Ovary (tissue), 7 donors: ENCODE measurements at regions not wholly inside any gene's neighbourhood (a gene's known extent, or its start where the extent isn't known, plus 50 kb on each side); places are given as distances from the start of the nearest gene placed in this dataset.

Experiments used
- DNase-seq, 5 donors: peaks; one replicate each; pipeline ENCODE4 v3.0.0-alpha.2; 2019 to 2020
- H3K27ac ChIP-seq, 2 donors: fragments of 200-600 bp; one replicate each; pipeline versions ENCODE4 v1.5.1 to v1.8.0; 2019 to 2022
- H3K27me3 ChIP-seq: fragments of 200-600 bp; one replicate; pipeline ENCODE4 v1.8.0; 2022
- H3K36me3 ChIP-seq: fragments of 200-600 bp; sonication (generic); one replicate; pipeline ENCODE4 v1.5.1; 2019
- H3K4me1 ChIP-seq: one replicate; pipeline ENCODE4 v1.8.1; 2013; ENCODE audit warnings: mild to moderate bottlenecking, moderate library complexity; ENCODE audit not compliant: insufficient read depth
- H3K4me3 ChIP-seq: fragments of 200-600 bp; sonication (generic); one replicate; pipeline ENCODE4 v1.5.1; 2017
- H3K9me3 ChIP-seq, 2 donors: fragments of 200-600 bp in 1 of 2; sonication (generic) in 1 of 2; one replicate each; pipeline versions ENCODE4 v1.5.1 to v1.8.1; 2013 to 2019; ENCODE audit warnings: mild to moderate bottlenecking in 1 of 2, moderate library complexity in 1 of 2
- EP300 ChIP-seq: sonication (generic); formaldehyde crosslinking; IDR thresholded peaks from one replicate; pipeline ENCODE4 v1.6.1; 2017; ENCODE audit warnings: antibody characterized with exemption
- POLR2A ChIP-seq: fragments of 450-650 bp; IDR thresholded peaks from one replicate; pipeline ENCODE4 v1.6.1; 2017; ENCODE audit warnings: antibody characterized with exemption, mild to moderate bottlenecking, moderate library complexity
- WGBS, 3 donors: extraction: QIAGEN DNeasy Blood & Tissue Kit in 1 of 3; methylation state at CpG; one replicate each; pipeline versions ENCODE4 v1.1.5 to v1.1.7; 2013 to 2017; 5-methylcytosine and 5-hydroxymethylcytosine counted together
- intact Hi-C, 4 donors: fragments of 100-400 bp; cut with DNase I; formaldehyde crosslinking; loops; one replicate each; pipeline versions ENCODE4 v1.11.0 to v1.15.1; 2022 to 2023
- TF ChIP-seq, protein P1 (sequence below), 3 donors: fragments of 450-650 bp in 2 of 3; fragments of 200-600 bp in 1 of 3; IDR thresholded peaks; one replicate each; pipeline versions ENCODE4 v1.5.1 to v1.8.0; 2016 to 2022; ENCODE audit warnings: antibody characterized with exemption in 3 of 3, mild to moderate bottlenecking in 1 of 3
- donor health status: DM: no; HTN: no; CAD: no; lungs with moderate emphysema.
- donor health status: DM: no; HTN: no; CAD: no.
- donor health status: Bipolar disorder and iron deficiency.
- donor health status: DM: no; HTN: no; CAD: no.
- donor health status: DM: yes; HTN: yes; CAD: no.

DNA sequence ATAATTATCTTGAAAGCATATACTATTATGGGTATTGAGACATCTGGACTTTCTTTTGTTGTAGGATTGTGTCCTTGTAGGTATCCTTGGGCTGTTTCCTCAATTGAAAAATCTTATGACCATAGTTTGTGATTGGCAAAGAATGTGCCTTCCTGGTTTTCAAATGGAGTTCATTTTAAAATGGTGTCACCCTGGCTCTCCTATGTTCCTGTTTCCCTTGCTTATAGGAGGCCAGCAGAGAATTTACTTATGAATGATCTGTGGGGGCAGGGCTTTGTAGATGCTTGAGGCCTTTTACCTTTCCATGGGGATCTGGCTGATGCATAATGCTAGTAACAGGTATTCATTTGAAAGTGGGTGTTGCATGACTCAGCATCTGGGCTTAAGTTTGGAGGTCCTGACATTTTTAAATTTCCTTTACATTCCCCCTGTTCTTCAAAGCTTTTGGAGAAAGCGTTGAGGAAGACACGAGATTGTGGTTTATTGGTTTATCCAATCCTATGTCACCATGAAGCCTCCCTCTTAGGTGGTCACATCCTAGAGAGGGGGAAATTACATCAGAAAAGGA is 135.0 kb upstream of the PROKR2 start:
- H3K9me3 ChIP-seq: no peaks in the 10 kb centered on the region
- H3K4me3 ChIP-seq: no peak overlapping the region
- no peak for TF ChIP-seq EP300
- no peak for TF ChIP-seq POLR2A
- TF ChIP-seq, protein P1, sequence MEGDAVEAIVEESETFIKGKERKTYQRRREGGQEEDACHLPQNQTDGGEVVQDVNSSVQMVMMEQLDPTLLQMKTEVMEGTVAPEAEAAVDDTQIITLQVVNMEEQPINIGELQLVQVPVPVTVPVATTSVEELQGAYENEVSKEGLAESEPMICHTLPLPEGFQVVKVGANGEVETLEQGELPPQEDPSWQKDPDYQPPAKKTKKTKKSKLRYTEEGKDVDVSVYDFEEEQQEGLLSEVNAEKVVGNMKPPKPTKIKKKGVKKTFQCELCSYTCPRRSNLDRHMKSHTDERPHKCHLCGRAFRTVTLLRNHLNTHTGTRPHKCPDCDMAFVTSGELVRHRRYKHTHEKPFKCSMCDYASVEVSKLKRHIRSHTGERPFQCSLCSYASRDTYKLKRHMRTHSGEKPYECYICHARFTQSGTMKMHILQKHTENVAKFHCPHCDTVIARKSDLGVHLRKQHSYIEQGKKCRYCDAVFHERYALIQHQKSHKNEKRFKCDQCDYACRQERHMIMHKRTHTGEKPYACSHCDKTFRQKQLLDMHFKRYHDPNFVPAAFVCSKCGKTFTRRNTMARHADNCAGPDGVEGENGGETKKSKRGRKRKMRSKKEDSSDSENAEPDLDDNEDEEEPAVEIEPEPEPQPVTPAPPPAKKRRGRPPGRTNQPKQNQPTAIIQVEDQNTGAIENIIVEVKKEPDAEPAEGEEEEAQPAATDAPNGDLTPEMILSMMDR (IDR thresholded peaks at IDR 0.05): no peak
- no peaks in the 10 kb centered on the region for H3K36me3 ChIP-seq
- H3K27ac ChIP-seq: no peak overlapping the region
- WGBS, 3 donors: 77 to 92% (median 92%) methylated on average over 2 of the region's 2 CpGs
- intact Hi-C loops: loop anchor here in 1 of 4 donors (5.0 kb wide), 1 partner anchor 679 kb away; no protein-coding TSS in a partner anchor
- no peaks in the 10 kb centered on the region for H3K4me1 ChIP-seq
- H3K27me3 ChIP-seq: no peaks in the 10 kb centered on the region
- no peak for DNase-seq

- WGBS, 3 donors: 15 to 16% (median 16%) methylated on average over 10 of the region's 10 CpGs
- H3K27me3 ChIP-seq: no peaks in the 10 kb centered on the region
- H3K36me3 ChIP-seq: no peaks in the 10 kb centered on the region
- intact Hi-C loops: no loop called here
- H3K4me3 ChIP-seq: no peak overlapping the region
- H3K27ac ChIP-seq: no peak overlapping the region
- DNase-seq: peak in 1 of 5 donors; percentile 31
- H3K9me3 ChIP-seq: no peaks in the 10 kb centered on the region
- no peaks in the 10 kb centered on the region for H3K4me1 ChIP-seq
- TF ChIP-seq POLR2A: no peak
- TF ChIP-seq EP300: no peak
- TF ChIP-seq, protein P1 (IDR thresholded peaks at IDR 0.05): peak in 1 of 3 donors; percentile 22
Observed at GRCh38 chr20:5448449-5449118, 131.8 kb upstream of the PROKR2 start.

- Histone ChIP-seq H3K9me3 (no peaks in the 10 kb centered on the region), H3K27ac (no peak overlapping the region), H3K36me3 (no peaks in the 10 kb centered on the region), H3K4me1 (no peaks in the 10 kb centered on the region), H3K27me3 (no peaks in the 10 kb centered on the region), H3K4me3 (no peak overlapping the region)
- DNase-seq: no peak
- WGBS, 3 donors: 51 to 68% (median 54%) methylated on average over 5 of the region's 5 CpGs
- TF ChIP-seq, protein P1 (IDR thresholded peaks at IDR 0.05): no peak
- TF ChIP-seq EP300: no peak
- TF ChIP-seq POLR2A: no peak
- intact Hi-C loops: no loop called here
Observed at GRCh38 chr20:5447188-5447587, 130.4 kb upstream of the PROKR2 start.

- Histone ChIP-seq H3K27me3 (no peaks in the 10 kb centered on the region), H3K36me3 (no peaks in the 10 kb centered on the region), H3K4me3 (no peak overlapping the region), H3K27ac (no peak overlapping the region), H3K9me3 (no peaks in the 10 kb centered on the region), H3K4me1 (no peaks in the 10 kb centered on the region)
- TF ChIP-seq POLR2A: no peak
- no peak for TF ChIP-seq EP300
- TF ChIP-seq, protein P1 (IDR thresholded peaks at IDR 0.05): no peak
- intact Hi-C loops: no loop called here
- 78 to 81% (median 79%) methylated on average over 6 of the region's 6 CpGs for WGBS, 3 donors
- no peak for DNase-seq
Observed at GRCh38 chr20:5445611-5446010, 128.9 kb upstream of the PROKR2 start.
